ENCODE measurements at regions not wholly inside any gene's neighbourhood (a gene's known extent, or its start where the extent isn't known, plus 50 kb on each side); places are given as distances from the start of the nearest gene placed in this dataset.

DNA sequence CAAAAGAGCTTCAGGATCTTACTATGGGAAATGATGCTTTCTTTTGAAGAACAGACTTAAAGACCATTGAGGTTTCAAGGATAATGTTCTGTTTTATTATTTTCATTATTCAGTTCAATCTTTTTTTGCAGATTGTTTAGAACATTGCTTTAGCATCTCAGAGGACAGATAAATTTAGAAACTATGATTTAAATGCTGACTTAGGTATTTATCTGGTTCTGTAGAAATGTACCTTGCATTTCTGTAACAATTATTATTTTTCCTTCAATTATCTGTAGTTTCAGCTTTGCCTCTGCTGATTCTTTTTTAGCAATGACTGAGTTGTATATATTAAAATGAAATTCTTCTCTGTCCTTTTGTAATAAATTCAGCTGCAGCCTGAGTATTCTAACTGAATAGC is 205.4 kb upstream of the PCSK2 start:
- no peak for TF ChIP-seq EZH2 (IDR thresholded peaks at IDR 0.05)
- TF ChIP-seq EZH2phosphoT487 (IDR thresholded peaks at IDR 0.05): no peak
- TF ChIP-seq CTCF (IDR thresholded peaks at IDR 0.05): no peak
- H3K9ac ChIP-seq: no peak overlapping the region
- H3K4me2 ChIP-seq: no peak overlapping the region
- peaks cover 38% of the 10 kb centered on the region for H3K4me1 ChIP-seq
- no peaks in the 10 kb centered on the region for H3K9me3 ChIP-seq (ENCODE audit: low read depth)
- no peak overlapping the region for H2AFZ ChIP-seq (replicated peaks)
- H3K36me3 ChIP-seq: no peaks in the 10 kb centered on the region
- H3K27ac ChIP-seq: no peak overlapping the region
- Mint-ChIP-seq H3K36me3 (no peaks in the 10 kb centered on the region), H3K27ac (no peak overlapping the region), H3K4me3 (no peak overlapping the region), H3K9me3 (peaks cover 1% of the 10 kb centered on the region), H3K4me1 (peaks cover 53% of the 10 kb centered on the region), H3K27me3 (ENCODE audit: insufficient read depth, low read depth) (peaks cover 5% of the 10 kb centered on the region)
- H3K27me3 ChIP-seq: no peaks in the 10 kb centered on the region
- no peak overlapping the region for H3K4me3 ChIP-seq
- no peaks in the 10 kb centered on the region for H3K79me2 ChIP-seq (ENCODE audit: low read depth)
- H3F3A ChIP-seq (ENCODE audit: low read depth): peaks cover 24% of the 10 kb centered on the region
- DNase-seq (ENCODE audit: low spot score): no peak
- H4K20me1 ChIP-seq (ENCODE audit: low read depth): no peaks in the 10 kb centered on the region

DNA sequence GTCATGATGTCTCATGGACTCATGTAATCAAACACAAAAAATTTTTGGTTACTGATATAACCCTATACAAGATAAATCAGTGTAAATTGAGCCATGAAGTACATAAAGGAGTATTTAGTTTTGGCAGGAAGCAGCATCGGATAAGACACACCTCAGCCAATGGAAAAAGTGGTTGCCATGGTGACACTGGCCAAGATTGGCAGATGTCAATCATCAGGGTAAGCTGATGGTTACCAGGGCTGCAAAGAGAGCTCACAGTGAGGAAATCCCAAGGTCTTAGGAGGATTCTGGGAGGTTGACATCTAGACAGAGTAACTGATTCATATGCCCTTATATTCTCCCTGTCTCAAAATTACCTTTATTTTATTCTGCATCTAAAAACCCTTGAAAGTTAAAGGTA is 203.8 kb upstream of the PCSK2 start:
- H3K4me3 Mint-ChIP-seq: peak overlapping the region; percentile 50
- H3K36me3 Mint-ChIP-seq: no peaks in the 10 kb centered on the region
- H3K4me1 Mint-ChIP-seq: peaks cover 52% of the 10 kb centered on the region
- Histone ChIP-seq H3F3A (ENCODE audit: low read depth) (peaks cover 24% of the 10 kb centered on the region), H4K20me1 (ENCODE audit: low read depth) (no peaks in the 10 kb centered on the region), H3K9me3 (ENCODE audit: low read depth) (no peaks in the 10 kb centered on the region), H3K4me1 (peaks cover 38% of the 10 kb centered on the region), H3K9ac (no peak overlapping the region), H2AFZ (replicated peaks) (no peak overlapping the region), H3K27me3 (no peaks in the 10 kb centered on the region), H3K79me2 (ENCODE audit: low read depth) (no peaks in the 10 kb centered on the region), H3K4me3 (no peak overlapping the region), H3K4me2 (peak overlapping the region; percentile 62), H3K27ac (no peak overlapping the region), H3K36me3 (no peaks in the 10 kb centered on the region)
- peaks cover 14% of the 10 kb centered on the region for H3K9me3 Mint-ChIP-seq
- DNase-seq (ENCODE audit: low spot score): peak; percentile 58
- H3K27ac Mint-ChIP-seq: peak overlapping the region; percentile 50
- peaks cover 7% of the 10 kb centered on the region for H3K27me3 Mint-ChIP-seq (ENCODE audit: insufficient read depth, low read depth)
- TF ChIP-seq EZH2 (IDR thresholded peaks at IDR 0.05) (no peak), EZH2phosphoT487 (IDR thresholded peaks at IDR 0.05) (no peak), CTCF (IDR thresholded peaks at IDR 0.05) (no peak)

- H3K9ac ChIP-seq: no peak overlapping the region
Observed at GRCh38 chr20:17023806-17024205, 203.0 kb upstream of the PCSK2 start.

More at GRCh38 chr20:17023806-17024205, 203.0 kb upstream of the PCSK2 start:
- no peaks in the 10 kb centered on the region for H4K20me1 ChIP-seq (ENCODE audit: low read depth)
- no peak overlapping the region for H2AFZ ChIP-seq (replicated peaks)
- peaks cover 24% of the 10 kb centered on the region for H3F3A ChIP-seq (ENCODE audit: low read depth)
- H3K4me2 ChIP-seq: peak overlapping the region; percentile 62
- H3K36me3 Mint-ChIP-seq: no peaks in the 10 kb centered on the region
- no peaks in the 10 kb centered on the region for H3K9me3 ChIP-seq (ENCODE audit: low read depth)
- no peak overlapping the region for H3K27ac ChIP-seq
- H3K27ac Mint-ChIP-seq: peak overlapping the region; percentile 80
- H3K79me2 ChIP-seq (ENCODE audit: low read depth): no peaks in the 10 kb centered on the region
- peak overlapping the region; percentile 50 for H3K4me3 Mint-ChIP-seq
- H3K4me3 ChIP-seq: peak overlapping the region; percentile 15
- peaks cover 7% of the 10 kb centered on the region for H3K27me3 Mint-ChIP-seq (ENCODE audit: insufficient read depth, low read depth)
- H3K4me1 ChIP-seq: peaks cover 38% of the 10 kb centered on the region
- H3K4me1 Mint-ChIP-seq: peaks cover 50% of the 10 kb centered on the region
- peak; percentile 68 for DNase-seq (ENCODE audit: low spot score)
- no peaks in the 10 kb centered on the region for H3K36me3 ChIP-seq
- peaks cover 16% of the 10 kb centered on the region for H3K9me3 Mint-ChIP-seq
- TF ChIP-seq EZH2 (IDR thresholded peaks at IDR 0.05) (no peak), CTCF (IDR thresholded peaks at IDR 0.05) (no peak), EZH2phosphoT487 (IDR thresholded peaks at IDR 0.05) (no peak)
- H3K27me3 ChIP-seq: no peaks in the 10 kb centered on the region
